Natural killer cell (primary cell): ENCODE measurements at regions not wholly inside any gene's neighbourhood (a gene's known extent, or its start where the extent isn't known, plus 50 kb on each side); places are given as distances from the start of the nearest gene placed in this dataset.
A peak's percentile ranks its signal among the peaks of the same experiment; 100 is the strongest.

Experiments used
- ATAC-seq, 3 donors: fragments of 150-1000 bp in 2 of 3; fragments of 200-7000 bp in 1 of 3; cut with Tn5 transposase; 1 replicate in 1 of 3; 2 replicates in 2 of 3; pipeline ENCODE4 v1.10.0; 2021; ENCODE audit warnings: mild to moderate bottlenecking in 2 of 3, moderate library complexity in 2 of 3
- DNase-seq, 2 donors: peaks; one replicate each; pipeline versions ENCODE4 v3.0.0 to v3.0.0-alpha.2; 2013 to 2021; ENCODE audit warnings: mixed read lengths in 1 of 2
- H3K27ac ChIP-seq: one replicate; pipeline ENCODE4 v1.5.1; 2013; ENCODE audit warnings: mild to moderate bottlenecking, low read length
- H3K27me3 ChIP-seq: one replicate; pipeline ENCODE4 v1.6.1; 2013; ENCODE audit warnings: low read length; ENCODE audit not compliant: control insufficient read depth, insufficient read depth
- H3K36me3 ChIP-seq: one replicate; pipeline ENCODE4 v1.6.1; 2013; ENCODE audit warnings: low read length; ENCODE audit not compliant: control insufficient read depth, insufficient read depth
- H3K4me1 ChIP-seq: one replicate; pipeline ENCODE4 v1.6.1; 2013; ENCODE audit warnings: low read length; ENCODE audit not compliant: control insufficient read depth, insufficient read depth
- H3K4me3 ChIP-seq: one replicate; pipeline ENCODE4 v1.5.1; 2013; ENCODE audit warnings: low read length
- H3K9me3 ChIP-seq: one replicate; pipeline ENCODE4 v1.6.1; 2013; ENCODE audit warnings: low read length; ENCODE audit not compliant: control insufficient read depth, insufficient read depth
- H3K27ac Mint-ChIP-seq, 2 donors: one replicate each; pipeline ENCODE4 v1.8.0; 2022; ENCODE audit warnings: mild to moderate bottlenecking in 2 of 2, mixed read lengths in 2 of 2, moderate library complexity in 1 of 2
- H3K27me3 Mint-ChIP-seq, 2 donors: one replicate each; pipeline ENCODE4 v1.8.0; 2022; ENCODE audit warnings: low read depth in 2 of 2, mixed read lengths in 2 of 2
- H3K36me3 Mint-ChIP-seq: one replicate; pipeline ENCODE4 v1.8.0; 2022; ENCODE audit warnings: mixed read lengths
- H3K4me1 Mint-ChIP-seq, 2 donors: one replicate each; pipeline ENCODE4 v1.8.0; 2022; ENCODE audit warnings: mixed read lengths in 2 of 2
- H3K4me3 Mint-ChIP-seq: one replicate; pipeline ENCODE4 v1.8.0; 2022; ENCODE audit warnings: mild to moderate bottlenecking, moderate library complexity, mixed read lengths
- H3K9me3 Mint-ChIP-seq, 2 donors: one replicate each; pipeline ENCODE4 v1.8.0; 2022; ENCODE audit warnings: mixed read lengths in 2 of 2
- WGBS: methylation state at CpG from one replicate; pipeline ENCODE4 v1.1.7; 2013; ENCODE audit warnings: missing lambda C conversion rate; ENCODE audit not compliant: insufficient coverage; 5-methylcytosine and 5-hydroxymethylcytosine counted together
- intact Hi-C: fragments of 100-400 bp; cut with micrococcal nuclease; formaldehyde crosslinking; loops from one replicate; pipeline ENCODE4 v1.14.2; 2022
- TF ChIP-seq, protein P1 (sequence below): fragments of 200-600 bp; IDR thresholded peaks from one replicate; pipeline ENCODE4 v1.8.0; 2022; ENCODE audit warnings: antibody characterized with exemption

DNA sequence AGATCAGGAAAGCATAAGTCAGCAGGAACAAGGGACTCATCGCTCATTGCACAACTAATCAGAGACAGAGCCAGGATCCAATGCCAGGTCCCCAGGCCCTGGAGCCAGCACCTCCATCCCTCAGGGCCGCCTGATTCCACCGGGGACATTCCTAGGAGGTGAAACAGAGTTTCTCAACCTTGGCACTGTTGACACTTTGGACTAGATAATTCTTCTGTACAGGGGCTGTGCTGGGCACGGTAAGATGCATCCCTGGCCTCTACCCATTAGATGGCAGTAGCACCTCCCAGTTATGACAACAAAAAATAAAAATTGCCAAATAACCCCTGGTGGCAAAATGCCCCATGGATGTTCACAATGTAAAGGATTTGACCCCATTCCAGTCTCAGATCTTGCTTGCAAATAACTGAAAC lies 127.7 kb downstream of the MTHFS start:
- 68% methylated on average over 4 of the region's 4 CpGs for WGBS
- Mint-ChIP-seq H3K27ac (no peak overlapping the region), H3K36me3 (no peaks in the 10 kb centered on the region), H3K4me3 (no peak overlapping the region), H3K4me1 (no peaks in the 10 kb centered on the region), H3K9me3 (no peaks in the 10 kb centered on the region), H3K27me3 (peaks cover 3 to 11% of the 10 kb centered on the region in 2 donors)
- Histone ChIP-seq H3K4me1 (no peaks in the 10 kb centered on the region), H3K36me3 (no peaks in the 10 kb centered on the region), H3K27ac (no peak overlapping the region), H3K4me3 (no peak overlapping the region), H3K9me3 (no peaks in the 10 kb centered on the region), H3K27me3 (no peaks in the 10 kb centered on the region)
- intact Hi-C loops, result no loop called here
- ATAC-seq (no peak), DNase-seq (peak in 1 of 2 donors; percentile 16)
- TF ChIP-seq, protein P1, sequence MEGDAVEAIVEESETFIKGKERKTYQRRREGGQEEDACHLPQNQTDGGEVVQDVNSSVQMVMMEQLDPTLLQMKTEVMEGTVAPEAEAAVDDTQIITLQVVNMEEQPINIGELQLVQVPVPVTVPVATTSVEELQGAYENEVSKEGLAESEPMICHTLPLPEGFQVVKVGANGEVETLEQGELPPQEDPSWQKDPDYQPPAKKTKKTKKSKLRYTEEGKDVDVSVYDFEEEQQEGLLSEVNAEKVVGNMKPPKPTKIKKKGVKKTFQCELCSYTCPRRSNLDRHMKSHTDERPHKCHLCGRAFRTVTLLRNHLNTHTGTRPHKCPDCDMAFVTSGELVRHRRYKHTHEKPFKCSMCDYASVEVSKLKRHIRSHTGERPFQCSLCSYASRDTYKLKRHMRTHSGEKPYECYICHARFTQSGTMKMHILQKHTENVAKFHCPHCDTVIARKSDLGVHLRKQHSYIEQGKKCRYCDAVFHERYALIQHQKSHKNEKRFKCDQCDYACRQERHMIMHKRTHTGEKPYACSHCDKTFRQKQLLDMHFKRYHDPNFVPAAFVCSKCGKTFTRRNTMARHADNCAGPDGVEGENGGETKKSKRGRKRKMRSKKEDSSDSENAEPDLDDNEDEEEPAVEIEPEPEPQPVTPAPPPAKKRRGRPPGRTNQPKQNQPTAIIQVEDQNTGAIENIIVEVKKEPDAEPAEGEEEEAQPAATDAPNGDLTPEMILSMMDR, result no peak

DNA sequence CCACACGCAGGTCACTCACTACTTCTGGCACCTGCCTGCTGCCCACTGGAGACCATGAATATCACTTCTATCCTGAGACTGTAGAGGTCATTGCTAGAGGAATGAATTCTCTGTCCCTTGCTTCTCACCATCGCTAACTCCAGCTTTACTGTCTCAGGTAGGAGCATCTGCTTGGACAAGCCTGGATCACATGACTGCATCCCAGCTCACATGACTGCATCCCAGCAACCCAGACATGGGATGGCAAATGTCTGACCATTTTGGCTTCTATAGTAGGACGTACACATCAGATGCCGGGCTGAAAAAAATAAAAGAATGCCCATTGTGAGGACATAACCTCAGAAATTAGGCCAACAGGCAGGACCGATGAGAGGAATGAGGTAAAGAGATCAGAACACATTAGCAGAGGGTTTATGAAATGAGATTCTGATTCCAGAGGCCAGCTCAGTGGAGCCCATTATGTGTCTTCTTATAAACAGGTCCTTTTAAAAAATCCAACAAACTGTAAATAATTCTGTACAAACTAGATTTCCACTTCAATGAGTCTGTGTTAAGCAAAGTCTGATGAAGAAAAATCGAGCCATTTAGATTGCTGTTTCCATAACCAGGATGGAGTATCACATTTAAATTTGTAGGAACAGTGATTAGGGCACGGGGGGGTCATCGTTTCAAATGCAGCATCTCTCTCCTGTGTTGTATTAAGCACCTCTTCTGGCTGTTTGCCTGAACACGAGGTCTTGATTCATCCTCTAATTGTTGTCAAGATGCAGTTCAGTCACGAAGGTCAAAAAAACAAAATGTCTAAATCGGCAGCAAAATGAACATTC lies 126.7 kb downstream of the MTHFS start:
- intact Hi-C loops, result no loop called here

DNA sequence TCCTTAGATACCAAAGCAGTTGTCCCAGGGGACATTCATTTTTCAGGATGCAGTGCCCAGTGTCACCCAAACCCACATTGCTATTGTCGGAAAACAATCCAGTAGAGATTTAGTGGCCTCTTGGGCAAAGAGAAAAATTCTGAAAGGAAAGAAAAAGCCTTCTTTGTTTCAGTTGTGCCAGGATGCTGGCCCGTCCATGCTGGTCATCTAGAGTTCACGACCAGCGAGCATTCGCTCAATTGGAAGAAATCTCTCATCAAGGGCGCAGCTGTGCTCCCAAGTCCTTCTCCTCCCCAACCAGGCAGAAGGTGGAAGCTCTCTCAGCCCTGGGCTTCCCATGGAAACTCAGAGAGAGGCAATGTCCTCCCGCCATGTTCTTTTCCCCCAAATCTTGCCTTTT lies 123.7 kb downstream of the MTHFS start:
- 94% methylated on average over 7 of the region's 7 CpGs for WGBS
- H3K9me3 ChIP-seq, result no peaks in the 10 kb centered on the region
- H3K36me3 ChIP-seq, result no peaks in the 10 kb centered on the region
- H3K4me1 ChIP-seq, result no peaks in the 10 kb centered on the region
- no peak overlapping the region for H3K27ac Mint-ChIP-seq
- no peak overlapping the region for H3K4me3 Mint-ChIP-seq
- H3K4me1 Mint-ChIP-seq, result no peaks in the 10 kb centered on the region
- no peak overlapping the region for H3K4me3 ChIP-seq
- intact Hi-C loops, result no loop called here
- DNase-seq (no peak), ATAC-seq (no peak)
- H3K27me3 Mint-ChIP-seq, result peaks cover 0 to 3% of the 10 kb centered on the region in 2 donors
- H3K36me3 Mint-ChIP-seq, result no peaks in the 10 kb centered on the region
- H3K27ac ChIP-seq, result no peak overlapping the region
- H3K27me3 ChIP-seq, result no peaks in the 10 kb centered on the region
- peaks cover 0 to 2% of the 10 kb centered on the region in 2 donors for H3K9me3 Mint-ChIP-seq
- TF ChIP-seq, protein P1, result no peak

More for the DNA sequence above, 126.7 kb downstream of the MTHFS start:
- TF ChIP-seq, protein P1, result no peak
- WGBS, result 83% methylated on average over 11 of the region's 11 CpGs
- DNase-seq (no peak), ATAC-seq (no peak)
- H3K4me1 ChIP-seq, result no peaks in the 10 kb centered on the region
- H3K9me3 ChIP-seq, result no peaks in the 10 kb centered on the region
- H3K36me3 ChIP-seq, result no peaks in the 10 kb centered on the region
- Mint-ChIP-seq H3K9me3 (no peaks in the 10 kb centered on the region), H3K36me3 (no peaks in the 10 kb centered on the region), H3K27me3 (peaks cover 3 to 9% of the 10 kb centered on the region in 2 donors), H3K4me3 (no peak overlapping the region), H3K4me1 (no peaks in the 10 kb centered on the region), H3K27ac (no peak overlapping the region)
- no peak overlapping the region for H3K27ac ChIP-seq
- H3K4me3 ChIP-seq, result no peak overlapping the region
- H3K27me3 ChIP-seq, result no peaks in the 10 kb centered on the region

DNA sequence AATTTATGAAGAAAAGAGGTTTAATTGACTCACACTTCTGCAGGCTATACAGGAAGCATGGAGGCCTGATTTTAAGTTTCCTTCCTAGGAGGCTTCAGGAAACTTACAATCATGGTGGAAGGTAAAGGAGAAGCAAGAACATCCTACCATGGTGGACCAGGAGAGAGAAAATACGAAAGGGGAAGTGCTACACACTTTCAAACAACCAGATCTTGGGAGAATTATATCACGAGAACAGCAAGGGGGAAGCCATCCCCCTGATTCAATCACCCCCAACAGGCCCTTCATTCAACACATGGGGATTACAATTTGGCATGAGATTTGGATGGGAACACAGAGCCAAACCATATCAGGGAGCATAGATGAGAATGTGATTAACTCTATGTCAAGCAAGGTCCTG lies 121.0 kb downstream of the MTHFS start:
- WGBS, result no CpG with 5 or more reads among the region's 2 CpGs
- Histone ChIP-seq H3K36me3 (no peaks in the 10 kb centered on the region), H3K4me1 (peaks cover 9% of the 10 kb centered on the region), H3K27me3 (no peaks in the 10 kb centered on the region), H3K4me3 (no peak overlapping the region), H3K9me3 (no peaks in the 10 kb centered on the region), H3K27ac (no peak overlapping the region)
- DNase-seq (no peak), ATAC-seq (no peak)
- no peaks in the 10 kb centered on the region for H3K4me1 Mint-ChIP-seq
- no peaks in the 10 kb centered on the region for H3K36me3 Mint-ChIP-seq
- peaks cover 0 to 2% of the 10 kb centered on the region in 2 donors for H3K27me3 Mint-ChIP-seq
- TF ChIP-seq, protein P1, result no peak
- H3K27ac Mint-ChIP-seq, result no peak overlapping the region
- intact Hi-C loops, result no loop called here
- peaks cover 0 to 2% of the 10 kb centered on the region in 2 donors for H3K9me3 Mint-ChIP-seq
- no peak overlapping the region for H3K4me3 Mint-ChIP-seq
